ENCODE measurements at regions not wholly inside any gene's neighbourhood (a gene's known extent, or its start where the extent isn't known, plus 50 kb on each side); places are given as distances from the start of the nearest gene placed in this dataset.

DNA sequence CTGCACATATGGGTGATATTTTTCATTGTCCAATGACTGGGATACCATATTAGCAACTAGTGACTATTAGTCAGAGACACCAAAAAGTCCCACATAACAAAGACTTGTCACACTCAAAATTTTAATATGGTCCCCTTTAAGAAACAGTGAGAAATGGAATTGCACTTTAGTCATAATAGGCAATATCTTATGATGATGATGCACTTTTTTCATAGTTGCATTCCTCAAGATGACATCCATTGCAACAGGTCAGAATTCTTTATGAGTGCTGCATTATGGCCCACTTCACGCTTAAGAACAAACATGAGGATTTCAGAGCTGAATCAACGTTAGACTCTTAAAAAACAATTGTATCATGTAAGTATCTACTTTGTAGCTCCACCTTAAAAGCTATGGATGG is 608.4 kb upstream of the HTR2C start:
- Histone ChIP-seq H3K4me3 (ENCODE audit: insufficient read depth, low read length, poor library complexity, severe bottlenecking) (no peak overlapping the region), H3K9me2 (replicated peaks; ENCODE audit: insufficient read depth, low read length) (no peaks in the 10 kb centered on the region), H3K79me2 (ENCODE audit: insufficient read depth, low read length) (no peaks in the 10 kb centered on the region), H3K27ac (ENCODE audit: low read depth, low read length) (no peak overlapping the region), H3K9me3 (ENCODE audit: insufficient read depth, low read length) (no peaks in the 10 kb centered on the region), H3K4me2 (ENCODE audit: low read depth, low read length, poor library complexity, severe bottlenecking) (no peak overlapping the region), H3K9ac (ENCODE audit: low read length) (no peak overlapping the region), H3F3A (ENCODE audit: insufficient read depth) (no peaks in the 10 kb centered on the region), H4K20me1 (ENCODE audit: low read depth, low read length) (no peaks in the 10 kb centered on the region), H3K36me3 (ENCODE audit: low read length) (no peaks in the 10 kb centered on the region), H3K27me3 (ENCODE audit: low read length) (no peaks in the 10 kb centered on the region), H2AFZ (ENCODE audit: low read depth, low read length, severe bottlenecking) (no peak overlapping the region)
- TF ChIP-seq EZH2phosphoT487 (conservative IDR thresholded peaks at IDR 0.05; ENCODE audit: low read length): no peak
- TF ChIP-seq, protein P1, sequence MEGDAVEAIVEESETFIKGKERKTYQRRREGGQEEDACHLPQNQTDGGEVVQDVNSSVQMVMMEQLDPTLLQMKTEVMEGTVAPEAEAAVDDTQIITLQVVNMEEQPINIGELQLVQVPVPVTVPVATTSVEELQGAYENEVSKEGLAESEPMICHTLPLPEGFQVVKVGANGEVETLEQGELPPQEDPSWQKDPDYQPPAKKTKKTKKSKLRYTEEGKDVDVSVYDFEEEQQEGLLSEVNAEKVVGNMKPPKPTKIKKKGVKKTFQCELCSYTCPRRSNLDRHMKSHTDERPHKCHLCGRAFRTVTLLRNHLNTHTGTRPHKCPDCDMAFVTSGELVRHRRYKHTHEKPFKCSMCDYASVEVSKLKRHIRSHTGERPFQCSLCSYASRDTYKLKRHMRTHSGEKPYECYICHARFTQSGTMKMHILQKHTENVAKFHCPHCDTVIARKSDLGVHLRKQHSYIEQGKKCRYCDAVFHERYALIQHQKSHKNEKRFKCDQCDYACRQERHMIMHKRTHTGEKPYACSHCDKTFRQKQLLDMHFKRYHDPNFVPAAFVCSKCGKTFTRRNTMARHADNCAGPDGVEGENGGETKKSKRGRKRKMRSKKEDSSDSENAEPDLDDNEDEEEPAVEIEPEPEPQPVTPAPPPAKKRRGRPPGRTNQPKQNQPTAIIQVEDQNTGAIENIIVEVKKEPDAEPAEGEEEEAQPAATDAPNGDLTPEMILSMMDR (IDR thresholded peaks at IDR 0.05; ENCODE audit: insufficient read depth, low read length, poor library complexity, severe bottlenecking): no peak

DNA sequence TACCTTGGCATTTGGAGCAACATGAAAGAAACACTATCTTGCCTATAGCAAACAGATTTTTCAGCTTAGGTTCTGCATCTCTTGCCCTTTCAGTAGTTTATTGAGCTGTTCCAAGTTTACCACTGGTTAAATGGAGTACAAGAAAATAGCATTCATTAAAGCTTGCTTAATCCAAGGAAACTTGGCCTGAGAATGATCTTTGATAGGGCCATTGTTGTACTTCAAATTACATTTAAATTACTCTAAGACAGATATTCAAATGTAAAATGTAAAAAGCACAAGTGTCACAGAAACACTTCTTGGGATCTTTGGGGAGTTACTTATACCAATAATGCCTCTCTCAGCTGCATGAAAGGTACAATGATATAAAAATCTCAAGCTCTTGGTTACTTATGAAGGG is 609.0 kb upstream of the HTR2C start:
- Histone ChIP-seq H3K9ac (ENCODE audit: low read length) (no peak overlapping the region), H3K36me3 (ENCODE audit: low read length) (no peaks in the 10 kb centered on the region), H3K4me3 (ENCODE audit: insufficient read depth, low read length, poor library complexity, severe bottlenecking) (no peak overlapping the region), H3K27me3 (ENCODE audit: low read length) (no peaks in the 10 kb centered on the region), H3F3A (ENCODE audit: insufficient read depth) (no peaks in the 10 kb centered on the region), H3K27ac (ENCODE audit: low read depth, low read length) (no peak overlapping the region), H3K79me2 (ENCODE audit: insufficient read depth, low read length) (no peaks in the 10 kb centered on the region), H4K20me1 (ENCODE audit: low read depth, low read length) (no peaks in the 10 kb centered on the region), H3K4me2 (ENCODE audit: low read depth, low read length, poor library complexity, severe bottlenecking) (no peak overlapping the region), H3K9me3 (ENCODE audit: insufficient read depth, low read length) (no peaks in the 10 kb centered on the region), H2AFZ (ENCODE audit: low read depth, low read length, severe bottlenecking) (no peak overlapping the region), H3K9me2 (replicated peaks; ENCODE audit: insufficient read depth, low read length) (no peaks in the 10 kb centered on the region)
- TF ChIP-seq EZH2phosphoT487 (conservative IDR thresholded peaks at IDR 0.05; ENCODE audit: low read length): no peak
- TF ChIP-seq, protein P1 (IDR thresholded peaks at IDR 0.05; ENCODE audit: insufficient read depth, low read length, poor library complexity, severe bottlenecking): no peak

- no peaks in the 10 kb centered on the region for H3K9me2 ChIP-seq (replicated peaks; ENCODE audit: insufficient read depth, low read length)
- no peak overlapping the region for H2AFZ ChIP-seq (ENCODE audit: low read depth, low read length, severe bottlenecking)
- H3K36me3 ChIP-seq (ENCODE audit: low read length): no peaks in the 10 kb centered on the region
- H3K79me2 ChIP-seq (ENCODE audit: insufficient read depth, low read length): no peaks in the 10 kb centered on the region
- no peak overlapping the region for H3K27ac ChIP-seq (ENCODE audit: low read depth, low read length)
- no peaks in the 10 kb centered on the region for H3K27me3 ChIP-seq (ENCODE audit: low read length)
- TF ChIP-seq EZH2phosphoT487 (conservative IDR thresholded peaks at IDR 0.05; ENCODE audit: low read length): no peak
- TF ChIP-seq, protein P1 (IDR thresholded peaks at IDR 0.05; ENCODE audit: insufficient read depth, low read length, poor library complexity, severe bottlenecking): no peak
- no peaks in the 10 kb centered on the region for H4K20me1 ChIP-seq (ENCODE audit: low read depth, low read length)
- H3K9ac ChIP-seq (ENCODE audit: low read length): no peak overlapping the region
- H3K9me3 ChIP-seq (ENCODE audit: insufficient read depth, low read length): no peaks in the 10 kb centered on the region
- H3K4me2 ChIP-seq (ENCODE audit: low read depth, low read length, poor library complexity, severe bottlenecking): no peak overlapping the region
- no peak overlapping the region for H3K4me3 ChIP-seq (ENCODE audit: insufficient read depth, low read length, poor library complexity, severe bottlenecking)
- H3F3A ChIP-seq (ENCODE audit: insufficient read depth): no peaks in the 10 kb centered on the region
Observed at GRCh38 chrX:113973706-113974105, 610.2 kb upstream of the HTR2C start.
